Upper lobe of right lung (tissue), 1 donor: ENCODE measurements at regions not wholly inside any gene's neighbourhood (a gene's known extent, or its start where the extent isn't known, plus 50 kb on each side); places are given as distances from the start of the nearest gene placed in this dataset.

ENCODE experiments used
- ATAC-seq: fragments of 200-7000 bp; cut with Tn5 transposase; one replicate; pipeline ENCODE4 v1.9.1; 2020; ENCODE audit warnings: mild to moderate bottlenecking, moderate library complexity
- DNase-seq: peaks from one replicate; pipeline ENCODE4 v3.0.0-alpha.2; 2020
- H3K27ac ChIP-seq: fragments of 200-600 bp; one replicate; pipeline ENCODE4 v1.8.0; 2022
- H3K27me3 ChIP-seq: fragments of 200-600 bp; one replicate; pipeline ENCODE4 v1.8.0; 2022; ENCODE audit warnings: mild to moderate bottlenecking
- H3K36me3 ChIP-seq: fragments of 200-600 bp; one replicate; pipeline ENCODE4 v1.8.0; 2022
- H3K4me1 ChIP-seq: fragments of 200-600 bp; one replicate; pipeline ENCODE4 v1.8.0; 2022
- H3K4me3 ChIP-seq: fragments of 200-600 bp; one replicate; pipeline ENCODE4 v1.8.0; 2022; ENCODE audit warnings: mild to moderate bottlenecking
- H3K9me3 ChIP-seq: fragments of 200-600 bp; one replicate; pipeline ENCODE4 v1.8.0; 2022
- intact Hi-C: fragments of 100-400 bp; cut with DNase I; formaldehyde crosslinking; loops from one replicate; pipeline ENCODE4 v1.11.0; 2022
- TF ChIP-seq, protein P1 (sequence below): fragments of 200-600 bp; IDR thresholded peaks from one replicate; pipeline ENCODE4 v1.8.0; 2022; ENCODE audit warnings: antibody characterized with exemption
- donor health status: DM: no; HTN: yes; CAD: no; lungs with severe emphysema.

DNA sequence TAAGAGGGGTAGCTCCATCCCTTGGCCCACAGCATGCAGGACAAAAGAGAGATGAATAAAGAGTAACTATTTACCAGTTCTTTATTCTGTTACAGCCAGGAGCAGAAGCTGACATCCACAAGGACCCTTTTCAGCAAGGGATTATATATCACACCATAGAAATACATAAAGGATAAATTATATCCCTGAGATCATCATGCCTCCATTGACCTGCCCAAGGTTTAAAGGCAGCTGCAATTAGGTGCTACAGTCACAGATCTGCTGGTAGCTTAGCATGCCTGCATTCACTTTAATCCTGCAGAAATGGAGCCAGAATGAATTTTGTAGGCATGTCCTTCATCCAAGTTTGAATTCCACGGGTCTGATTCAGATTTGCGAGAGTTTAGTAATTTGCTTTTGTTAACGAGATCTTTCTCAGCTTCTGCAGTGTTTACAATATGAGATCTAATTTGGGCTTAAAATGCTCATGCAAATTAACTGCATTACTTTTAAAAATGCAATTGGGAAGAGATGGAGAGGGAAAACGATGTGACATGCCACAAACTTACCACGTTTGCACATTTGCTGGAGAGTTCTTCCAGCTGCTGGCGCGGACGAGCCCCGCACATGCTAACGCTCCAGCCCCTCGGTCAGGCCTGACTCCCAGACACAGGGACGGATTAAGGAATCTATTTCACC, 327.0 kb upstream of the NOCT start:
- Histone ChIP-seq H3K9me3 (no peaks in the 10 kb centered on the region), H3K27ac (no peak overlapping the region), H3K4me3 (no peak overlapping the region), H3K27me3 (no peaks in the 10 kb centered on the region), H3K36me3 (no peaks in the 10 kb centered on the region), H3K4me1 (peaks cover 7% of the 10 kb centered on the region)
- TF ChIP-seq, protein P1, sequence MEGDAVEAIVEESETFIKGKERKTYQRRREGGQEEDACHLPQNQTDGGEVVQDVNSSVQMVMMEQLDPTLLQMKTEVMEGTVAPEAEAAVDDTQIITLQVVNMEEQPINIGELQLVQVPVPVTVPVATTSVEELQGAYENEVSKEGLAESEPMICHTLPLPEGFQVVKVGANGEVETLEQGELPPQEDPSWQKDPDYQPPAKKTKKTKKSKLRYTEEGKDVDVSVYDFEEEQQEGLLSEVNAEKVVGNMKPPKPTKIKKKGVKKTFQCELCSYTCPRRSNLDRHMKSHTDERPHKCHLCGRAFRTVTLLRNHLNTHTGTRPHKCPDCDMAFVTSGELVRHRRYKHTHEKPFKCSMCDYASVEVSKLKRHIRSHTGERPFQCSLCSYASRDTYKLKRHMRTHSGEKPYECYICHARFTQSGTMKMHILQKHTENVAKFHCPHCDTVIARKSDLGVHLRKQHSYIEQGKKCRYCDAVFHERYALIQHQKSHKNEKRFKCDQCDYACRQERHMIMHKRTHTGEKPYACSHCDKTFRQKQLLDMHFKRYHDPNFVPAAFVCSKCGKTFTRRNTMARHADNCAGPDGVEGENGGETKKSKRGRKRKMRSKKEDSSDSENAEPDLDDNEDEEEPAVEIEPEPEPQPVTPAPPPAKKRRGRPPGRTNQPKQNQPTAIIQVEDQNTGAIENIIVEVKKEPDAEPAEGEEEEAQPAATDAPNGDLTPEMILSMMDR, result no peak
- no peak for ATAC-seq
- DNase-seq, result no peak
- intact Hi-C loops, result no loop called here

- DNase-seq (no peak), ATAC-seq (peak; percentile 45)
- H3K27ac ChIP-seq, result no peak overlapping the region
- peaks cover 7% of the 10 kb centered on the region for H3K4me1 ChIP-seq
- H3K27me3 ChIP-seq, result no peaks in the 10 kb centered on the region
- no peak overlapping the region for H3K4me3 ChIP-seq
- H3K9me3 ChIP-seq, result no peaks in the 10 kb centered on the region
- intact Hi-C loops, result no loop called here
- H3K36me3 ChIP-seq, result no peaks in the 10 kb centered on the region
- TF ChIP-seq, protein P1, result no peak
Measured at GRCh38 chr4:138686106-138686835, 329.3 kb upstream of the NOCT start.

- Histone ChIP-seq H3K9me3 (no peaks in the 10 kb centered on the region), H3K4me3 (no peak overlapping the region), H3K27ac (no peak overlapping the region), H3K4me1 (peaks cover 7% of the 10 kb centered on the region), H3K36me3 (no peaks in the 10 kb centered on the region), H3K27me3 (no peaks in the 10 kb centered on the region)
- intact Hi-C loops, result no loop called here
- DNase-seq (no peak), ATAC-seq (no peak)
- TF ChIP-seq, protein P1, result no peak
Measured at GRCh38 chr4:138685316-138685715, 330.3 kb upstream of the NOCT start.

- DNase-seq, result peak; percentile 74
- Histone ChIP-seq H3K36me3 (no peaks in the 10 kb centered on the region), H3K27me3 (no peaks in the 10 kb centered on the region), H3K4me1 (no peaks in the 10 kb centered on the region), H3K9me3 (no peaks in the 10 kb centered on the region), H3K27ac (no peak overlapping the region), H3K4me3 (no peak overlapping the region)
- peak; percentile 90 for ATAC-seq
- TF ChIP-seq, protein P1, result peak; percentile 96
- intact Hi-C loops, result no loop called here
Measured at GRCh38 chr4:138680989-138681604, 334.5 kb upstream of the NOCT start.

GRCh38 chr4:138680256-138680655, 335.3 kb upstream of the NOCT start:
- Histone ChIP-seq H3K36me3 (no peaks in the 10 kb centered on the region), H3K9me3 (no peaks in the 10 kb centered on the region), H3K4me3 (no peak overlapping the region), H3K27me3 (no peaks in the 10 kb centered on the region), H3K4me1 (no peaks in the 10 kb centered on the region), H3K27ac (no peak overlapping the region)
- intact Hi-C loops, result no loop called here
- DNase-seq, result no peak
- TF ChIP-seq, protein P1, result no peak
- no peak for ATAC-seq
